C4-2B (cell line): ENCODE measurements at regions not wholly inside any gene's neighbourhood (a gene's known extent, or its start where the extent isn't known, plus 50 kb on each side); places are given as distances from the start of the nearest gene placed in this dataset.

Source experiments
- CTCF ChIP-seq: fragments of 450-650 bp; conservative IDR thresholded peaks from 2 replicates; pipeline ENCODE4 v1.5.1; 2017; ENCODE audit warnings: mild to moderate bottlenecking
- ZFX ChIP-seq: fragments of 450-650 bp; IDR thresholded peaks from 2 replicates; pipeline ENCODE4 v1.6.1; 2017

- TF ChIP-seq CTCF (no peak), ZFX (no peak)
These were observed 334.3 kb downstream of the DLEU7 start for GRCh38 chr13:50509167-50509566.
